Lower leg skin (tissue), 4 donors: ENCODE measurements at regions not wholly inside any gene's neighbourhood (a gene's known extent, or its start where the extent isn't known, plus 50 kb on each side); places are given as distances from the start of the nearest gene placed in this dataset.

ENCODE experiments used
- DNase-seq, 2 donors: peaks; one replicate each; pipeline ENCODE4 v3.0.0-alpha.2; 2019; ENCODE audit warnings: low spot score in 2 of 2
- H3K4me3 ChIP-seq: fragments of 200-600 bp; sonication (generic); 2 replicates; pipeline ENCODE4 v1.5.1; 2017; ENCODE audit warnings: mild to moderate bottlenecking, low read depth; ENCODE audit not compliant: poor library complexity, severe bottlenecking
- CTCF ChIP-seq, 3 donors: fragments of 450-650 bp; IDR thresholded peaks; one replicate each; pipeline ENCODE4 v1.5.1; 2016; ENCODE audit warnings: antibody characterized with exemption in 3 of 3, mild to moderate bottlenecking in 3 of 3, moderate library complexity in 2 of 3
- POLR2A ChIP-seq, 2 donors: fragments of 450-650 bp; IDR thresholded peaks; one replicate each; pipeline ENCODE4 v1.6.1; 2016 to 2017; ENCODE audit warnings: antibody characterized with exemption in 2 of 2, mild to moderate bottlenecking in 1 of 2, moderate library complexity in 1 of 2
- whole genome bisulfite sequencing, 2 donors: methylation state at CpG; one replicate each; pipeline ENCODE4 v1.1.5; 2018; 5-methylcytosine and 5-hydroxymethylcytosine counted together
- intact Hi-C: fragments of 100-400 bp; cut with DNase I; formaldehyde crosslinking; loops from one replicate; pipeline ENCODE4 v1.15.0; 2023; ENCODE audit warnings: low total_unique reads

GRCh38 chr10:120729547-120729946, 121.6 kb upstream of the WDR11 start:
- WGBS, 2 donors: 50 to 62% methylated on average over 1 of the region's 1 CpG
- no peak overlapping the region for H3K4me3 ChIP-seq
- intact Hi-C loops: no loop called here
- no peak for DNase-seq
- TF ChIP-seq POLR2A (IDR thresholded peaks at IDR 0.05): no peak
- no peak for TF ChIP-seq CTCF (IDR thresholded peaks at IDR 0.05)

- TF ChIP-seq CTCF (IDR thresholded peaks at IDR 0.05) (no peak), POLR2A (IDR thresholded peaks at IDR 0.05) (no peak)
- no peak for DNase-seq
- intact Hi-C loops: loop anchor here (10.0 kb wide), 1 partner anchor 307 kb away; no protein-coding TSS in a partner anchor
- no peak overlapping the region for H3K4me3 ChIP-seq
- 35 to 56% methylated on average over 1 of the region's 1 CpG for WGBS, 2 donors
Observed at GRCh38 chr10:120732067-120732466, 119.1 kb upstream of the WDR11 start.

GRCh38 chr10:120732643-120733313, 118.4 kb upstream of the WDR11 start:
- H3K4me3 ChIP-seq: no peak overlapping the region
- TF ChIP-seq CTCF (IDR thresholded peaks at IDR 0.05): no peak
- no peak for TF ChIP-seq POLR2A (IDR thresholded peaks at IDR 0.05)
- 81 to 96% methylated on average over 4 of the region's 4 CpGs for WGBS, 2 donors
- DNase-seq: no peak
- intact Hi-C loops: loop anchor here (10.0 kb wide), 1 partner anchor 308 kb away; no protein-coding TSS in a partner anchor

GRCh38 chr10:120734483-120735078, 116.6 kb upstream of the WDR11 start:
- no peak overlapping the region for H3K4me3 ChIP-seq
- 86 to 87% methylated on average over 6 of the region's 6 CpGs for WGBS, 2 donors
- intact Hi-C loops: loop anchor here (10.0 kb wide), 1 partner anchor 310 kb away; no protein-coding TSS in a partner anchor
- TF ChIP-seq CTCF (IDR thresholded peaks at IDR 0.05): no peak
- no peak for TF ChIP-seq POLR2A (IDR thresholded peaks at IDR 0.05)
- no peak for DNase-seq

GRCh38 chr10:120735315-120735714, 115.8 kb upstream of the WDR11 start:
- no peak for TF ChIP-seq CTCF (IDR thresholded peaks at IDR 0.05)
- intact Hi-C loops: loop anchor here (10.0 kb wide), 1 partner anchor 311 kb away; no protein-coding TSS in a partner anchor
- no peak for DNase-seq
- 87 to 95% methylated on average over 5 of the region's 5 CpGs for WGBS, 2 donors
- no peak overlapping the region for H3K4me3 ChIP-seq
